Omental fat pad (tissue), 3 donors: ENCODE measurements at regions not wholly inside any gene's neighbourhood (a gene's known extent, or its start where the extent isn't known, plus 50 kb on each side); places are given as distances from the start of the nearest gene placed in this dataset.
"Not testable (repeated sequence)": the region's sequence is repeated elsewhere in the genome, so short reads cannot be mapped to it uniquely, and the experiment has no call there.

Experiments used
- ATAC-seq: fragments of 150-250 bp; one replicate; pipeline ENCODE4 v1.9.1; 2016; ENCODE audit warnings: mild to moderate bottlenecking, moderate library complexity; ENCODE audit not compliant: low FRiP score
- DNase-seq: peaks from one replicate; pipeline ENCODE4 v3.0.0-alpha.2; 2019; ENCODE audit warnings: low spot score
- CTCF ChIP-seq, 3 donors: fragments of 450-650 bp; IDR thresholded peaks; one replicate each; pipeline ENCODE4 v1.5.1; 2016 to 2017; ENCODE audit warnings: antibody characterized with exemption in 3 of 3, mild to moderate bottlenecking in 3 of 3, moderate library complexity in 2 of 3

GRCh38 chr3:166660962-166661361, 719.1 kb downstream of the ZBBX start:
- no peak for DNase-seq
- no peak for TF ChIP-seq CTCF (IDR thresholded peaks at IDR 0.05)
- ATAC-seq: no peak

GRCh38 chr3:166637984-166638530, 742.0 kb downstream of the ZBBX start:
- no peak for TF ChIP-seq CTCF (IDR thresholded peaks at IDR 0.05)
- DNase-seq: no peak
- no peak for ATAC-seq

- ATAC-seq: no peak
- no peak for TF ChIP-seq CTCF (IDR thresholded peaks at IDR 0.05)
- DNase-seq: no peak
Observed at GRCh38 chr3:166634091-166634746, 745.9 kb downstream of the ZBBX start.

GRCh38 chr3:166630190-166630589, 749.9 kb downstream of the ZBBX start:
- no peak for TF ChIP-seq CTCF (IDR thresholded peaks at IDR 0.05)
- ATAC-seq (no peak), DNase-seq (no peak)

- no peak for TF ChIP-seq CTCF (IDR thresholded peaks at IDR 0.05)
- no peak for DNase-seq
- ATAC-seq: no peak
Observed at GRCh38 chr3:166613365-166613764, 766.7 kb downstream of the ZBBX start.

GRCh38 chr3:166612761-166613160, 767.3 kb downstream of the ZBBX start:
- not testable (repeated sequence) for DNase-seq, ATAC-seq

GRCh38 chr3:166607933-166608521, 770.8 kb upstream of the BCHE start:
- DNase-seq (no peak), ATAC-seq (no peak)
- no peak for TF ChIP-seq CTCF (IDR thresholded peaks at IDR 0.05)
